HFF-Myc (cell line): ENCODE measurements at regions not wholly inside any gene's neighbourhood (a gene's known extent, or its start where the extent isn't known, plus 50 kb on each side); places are given as distances from the start of the nearest gene placed in this dataset.

Experiments
- DNase-seq: peaks from one replicate; pipeline ENCODE4 v3.0.0-alpha.2; 2011; ENCODE audit warnings: low read depth; ENCODE audit errors: extremely low read depth
- H3K4me3 ChIP-seq: replicated peaks from 2 replicates; pipeline ENCODE4 v1.5.1; 2011; ENCODE audit warnings: low read depth, mild to moderate bottlenecking, control low read depth, low read length
- CTCF ChIP-seq: IDR thresholded peaks from 2 replicates; pipeline ENCODE4 v1.5.1; 2012; ENCODE audit warnings: mild to moderate bottlenecking, low read depth, low read length, control low read depth; ENCODE audit errors: missing control alignments

GRCh38 chr3:8298021-8298954 is 203.3 kb upstream of the LMCD1 start:
- TF ChIP-seq CTCF, result no peak
- no peak overlapping the region for H3K4me3 ChIP-seq
- DNase-seq, result no peak

- no peak overlapping the region for H3K4me3 ChIP-seq
- no peak for DNase-seq
- TF ChIP-seq CTCF, result peak; percentile 53
Measured at GRCh38 chr3:8301977-8302735, 199.5 kb upstream of the LMCD1 start.

- H3K4me3 ChIP-seq, result no peak overlapping the region
- no peak for TF ChIP-seq CTCF
- no peak for DNase-seq
Measured at GRCh38 chr3:8303466-8303865, 198.2 kb upstream of the LMCD1 start.

- no peak for DNase-seq
- TF ChIP-seq CTCF, result no peak
- H3K4me3 ChIP-seq, result no peak overlapping the region
Measured at GRCh38 chr3:8305371-8305770, 196.3 kb upstream of the LMCD1 start.

- DNase-seq, result no peak
- H3K4me3 ChIP-seq, result no peak overlapping the region
- no peak for TF ChIP-seq CTCF
Measured at GRCh38 chr3:8307545-8308110, 194.0 kb upstream of the LMCD1 start.

GRCh38 chr3:8311321-8311720 is 190.3 kb upstream of the LMCD1 start:
- no peak for DNase-seq
- H3K4me3 ChIP-seq, result no peak overlapping the region
- TF ChIP-seq CTCF, result no peak
